Hematopoietic multipotent progenitor cell (in vitro differentiated cells): ENCODE measurements at regions not wholly inside any gene's neighbourhood (a gene's known extent, or its start where the extent isn't known, plus 50 kb on each side); places are given as distances from the start of the nearest gene placed in this dataset.
"Not testable (repeated sequence)": the region's sequence is repeated elsewhere in the genome, so short reads cannot be mapped to it uniquely, and the experiment has no call there.

Experiments used
- DNase-seq, 3 donors: peaks; one replicate each; pipeline ENCODE4 v3.0.0-alpha.2; 2011 to 2015; ENCODE audit warnings: low read depth in 2 of 3, low spot score in 2 of 3

DNA sequence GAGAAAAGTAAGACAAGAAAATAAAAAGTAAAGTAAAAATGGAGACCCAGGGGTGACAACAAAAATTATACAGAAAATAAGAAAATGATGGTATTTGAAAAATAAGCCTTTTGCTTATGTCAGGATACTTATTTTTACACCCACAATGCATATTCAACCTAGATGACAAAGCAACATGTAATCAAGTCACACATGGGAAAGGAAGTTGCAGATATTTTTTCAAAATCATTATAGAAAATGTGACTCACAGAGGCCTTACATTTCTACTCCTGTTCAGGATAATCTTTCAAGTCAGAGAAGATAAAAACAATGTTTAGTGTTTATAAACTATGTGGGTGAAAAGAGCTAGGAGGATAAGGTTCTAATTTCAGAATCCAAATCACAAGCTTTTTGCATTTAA, 275.3 kb upstream of the UBE2E3 start:
- DNase-seq: no peak

DNA sequence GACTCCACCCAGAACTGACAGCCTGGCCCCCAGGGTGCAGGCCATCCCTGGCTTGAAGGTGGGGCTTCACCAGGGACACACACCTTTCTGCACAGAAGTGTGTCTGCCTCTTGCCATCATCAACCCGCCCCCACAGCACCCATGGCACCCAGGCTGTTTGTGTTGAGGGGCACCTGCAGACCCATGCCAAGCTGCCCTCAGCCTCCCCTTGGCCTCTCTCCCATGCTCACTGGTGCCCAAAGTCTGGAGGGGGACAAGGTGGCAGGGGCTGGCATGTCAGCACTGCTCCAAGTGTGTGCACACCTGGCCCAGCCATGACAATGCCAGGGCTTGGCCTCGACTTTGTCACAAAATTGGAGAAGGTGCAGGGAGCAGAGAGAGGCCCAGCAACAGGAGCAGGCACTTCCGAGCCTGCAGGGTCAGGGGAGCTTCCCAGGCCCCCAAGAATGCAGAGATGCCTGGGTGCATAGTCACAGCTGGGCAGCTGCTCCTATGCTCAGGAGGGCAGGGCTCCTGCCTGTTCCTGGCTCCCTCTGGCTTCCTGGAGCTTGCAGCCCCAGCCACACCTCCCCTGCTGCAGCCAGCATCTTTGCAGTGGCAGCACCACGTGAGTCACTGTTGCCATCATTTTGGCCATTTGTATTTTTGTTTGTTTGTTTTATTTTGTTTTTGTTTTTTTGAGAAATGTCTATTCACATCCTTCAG, 280.6 kb upstream of the UBE2E3 start:
- DNase-seq: no peak

DNA sequence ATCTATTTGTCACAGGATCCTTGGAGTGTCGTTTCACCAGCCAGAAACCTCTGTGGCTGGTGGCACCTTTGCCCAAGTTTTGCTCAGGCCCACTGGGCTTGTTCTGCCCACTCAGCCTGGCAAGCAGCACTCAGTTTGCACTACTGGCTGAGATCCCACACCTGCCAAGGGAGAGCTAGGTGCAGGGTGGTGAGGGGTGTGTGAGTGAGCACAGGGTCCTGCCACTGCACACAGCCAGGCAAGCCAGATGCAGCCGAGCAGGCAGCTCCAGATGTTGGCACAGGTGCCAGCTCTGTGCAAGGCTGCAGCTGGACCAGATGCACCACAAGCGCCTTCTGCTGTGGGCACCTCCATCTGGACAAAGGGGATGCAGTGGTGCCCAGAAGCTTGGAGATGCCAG, 281.7 kb upstream of the UBE2E3 start:
- no peak for DNase-seq

DNA sequence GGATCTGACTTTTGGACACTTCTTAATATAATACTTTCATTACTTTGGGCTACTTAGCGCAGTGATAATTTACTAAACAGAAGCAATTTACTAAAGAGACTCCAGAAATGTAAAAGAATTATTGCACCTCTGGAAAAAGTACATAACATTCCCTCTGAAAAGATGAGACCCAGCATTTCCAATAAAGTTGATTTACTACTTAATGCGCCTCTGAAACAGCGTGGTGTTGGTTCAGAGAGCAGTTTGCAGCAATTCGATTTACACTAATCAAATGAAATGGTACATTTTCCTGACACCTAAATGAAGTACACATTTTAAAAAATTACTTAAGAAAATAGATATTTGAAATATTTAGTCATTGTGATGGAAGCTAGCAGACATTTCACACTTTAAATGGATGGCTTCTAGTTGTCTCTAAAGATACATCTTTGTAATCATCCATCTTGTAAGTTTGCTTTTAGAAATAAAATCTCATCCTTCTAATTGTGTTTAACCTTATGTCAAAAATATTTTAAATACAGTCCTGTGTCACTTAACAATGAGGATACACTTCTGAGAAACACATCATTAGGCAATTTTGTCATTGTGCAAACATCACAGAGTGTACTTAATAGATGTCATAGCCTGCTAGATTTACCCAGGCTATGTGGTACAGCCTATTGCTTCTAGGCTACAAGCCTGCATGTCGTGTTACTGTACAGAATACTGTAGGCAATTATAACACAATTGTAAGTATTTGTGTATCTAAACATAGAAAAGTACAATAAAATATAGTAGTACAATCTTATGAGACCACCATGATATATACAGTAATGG, 284.6 kb upstream of the UBE2E3 start:
- DNase-seq: no peak

DNA sequence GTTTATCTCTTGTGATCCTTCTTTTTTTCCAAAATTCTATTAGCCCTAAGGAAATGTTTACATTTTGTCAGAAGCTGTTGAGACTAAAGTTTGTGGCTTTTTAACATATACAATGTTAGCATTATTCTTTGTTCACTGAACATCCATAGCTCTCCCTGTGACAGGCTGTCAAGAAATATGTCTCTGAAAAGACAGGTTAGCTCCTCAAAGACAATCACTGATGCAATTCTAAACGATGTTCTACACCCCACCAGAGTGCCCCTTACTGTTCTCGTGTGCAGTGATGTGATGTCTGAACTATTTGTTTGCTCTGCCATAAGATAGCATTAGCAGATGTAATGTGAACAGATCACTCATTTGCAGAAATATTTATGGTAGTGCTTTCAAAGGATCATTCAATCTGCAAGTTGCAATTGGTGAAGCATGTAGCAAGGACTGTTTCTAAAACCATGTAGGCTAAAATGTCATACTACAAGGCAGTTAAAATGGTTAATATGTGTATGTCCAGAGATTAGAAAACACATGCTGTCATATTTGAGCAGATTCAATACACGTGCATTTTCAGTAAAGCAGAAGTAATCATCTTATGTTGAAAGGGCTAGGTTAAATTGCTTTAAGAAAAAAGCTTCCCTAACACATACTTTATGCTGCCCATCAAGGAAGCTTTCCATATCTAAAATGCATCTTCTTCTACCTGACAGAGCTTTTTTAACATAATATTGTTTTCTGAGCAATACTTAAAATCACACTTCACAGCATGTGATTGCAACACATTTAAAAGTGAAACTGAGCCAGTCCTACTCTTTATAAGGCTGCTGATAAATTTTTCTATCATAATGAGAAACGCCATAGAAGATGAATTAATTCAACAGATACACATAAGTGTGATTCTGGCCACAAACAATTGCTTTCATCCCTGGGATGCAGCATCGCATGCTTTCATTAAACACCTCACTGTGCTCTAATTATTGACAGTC, 285.7 kb upstream of the UBE2E3 start:
- no peak for DNase-seq

DNA sequence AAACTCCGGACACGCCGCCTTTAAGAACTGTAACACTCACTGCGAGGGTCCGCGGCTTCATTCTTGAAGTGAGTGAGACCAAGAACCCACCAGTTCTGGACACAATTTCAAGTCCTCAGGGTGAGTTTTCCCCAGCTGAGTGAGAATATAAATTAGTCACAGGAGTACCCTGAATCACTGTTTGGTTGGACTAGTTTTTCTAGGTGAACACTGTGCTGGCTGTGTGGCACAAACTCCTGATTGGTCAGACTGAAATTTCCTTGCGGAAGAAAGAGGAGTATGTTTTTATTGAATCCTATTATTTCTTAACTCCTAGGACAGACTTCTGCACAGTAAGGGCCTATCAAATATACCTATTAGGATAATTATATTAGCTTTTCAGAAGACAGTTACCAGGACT, 288.1 kb upstream of the UBE2E3 start:
- no peak for DNase-seq

DNA sequence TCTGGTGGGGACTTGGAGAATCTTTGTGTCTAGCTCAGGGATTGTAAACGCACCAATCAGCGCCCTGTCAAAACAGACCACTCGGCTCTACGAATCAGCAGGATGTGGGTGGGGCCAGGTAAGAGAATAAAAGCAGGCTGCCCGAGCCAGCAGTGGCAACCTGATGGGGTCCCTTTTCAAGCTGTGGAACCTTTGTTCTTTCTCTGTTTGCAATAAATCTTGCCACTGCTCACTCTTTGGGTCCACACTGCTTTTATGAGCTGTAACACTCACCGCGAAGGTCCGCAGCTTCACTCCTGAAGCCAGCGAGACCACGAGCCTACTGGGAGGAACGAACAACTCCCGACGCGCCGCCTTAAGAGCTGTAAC, 288.6 kb upstream of the UBE2E3 start:
- DNase-seq: not testable (repeated sequence)

DNA sequence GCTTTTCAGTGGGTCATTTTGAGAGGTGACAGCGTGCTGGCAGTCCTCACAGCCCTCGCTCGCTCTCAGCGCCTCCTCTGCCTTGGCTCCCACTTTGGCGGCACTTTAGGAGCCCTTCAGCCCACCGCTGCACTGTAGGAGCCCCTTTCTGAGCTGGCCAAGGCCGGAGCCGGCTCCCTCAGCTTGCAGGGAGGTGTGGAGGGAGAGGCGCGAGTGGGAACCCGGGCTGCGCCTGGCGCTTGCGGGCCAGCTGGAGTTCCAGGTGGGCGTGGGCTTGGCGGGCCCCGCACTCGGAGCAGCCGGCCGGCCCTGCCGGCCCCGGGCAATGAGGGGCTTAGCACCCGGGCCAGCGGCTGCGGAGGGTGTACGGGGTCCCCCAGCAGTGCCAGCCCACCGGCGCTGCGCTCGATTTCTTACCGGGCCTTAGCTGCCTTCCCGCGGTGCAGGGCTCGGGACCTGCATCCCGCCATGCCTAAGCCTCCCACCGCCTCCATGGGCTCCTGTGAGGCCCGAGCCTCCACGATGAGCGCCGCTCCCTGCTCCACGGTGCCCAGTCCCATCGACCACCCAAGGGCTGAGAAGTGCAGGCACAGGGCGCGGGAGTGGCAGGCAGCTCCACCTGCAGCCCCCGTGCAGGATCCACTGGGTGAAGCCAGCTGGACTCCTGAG, 289.1 kb upstream of the UBE2E3 start:
- DNase-seq: not testable (repeated sequence)

DNA sequence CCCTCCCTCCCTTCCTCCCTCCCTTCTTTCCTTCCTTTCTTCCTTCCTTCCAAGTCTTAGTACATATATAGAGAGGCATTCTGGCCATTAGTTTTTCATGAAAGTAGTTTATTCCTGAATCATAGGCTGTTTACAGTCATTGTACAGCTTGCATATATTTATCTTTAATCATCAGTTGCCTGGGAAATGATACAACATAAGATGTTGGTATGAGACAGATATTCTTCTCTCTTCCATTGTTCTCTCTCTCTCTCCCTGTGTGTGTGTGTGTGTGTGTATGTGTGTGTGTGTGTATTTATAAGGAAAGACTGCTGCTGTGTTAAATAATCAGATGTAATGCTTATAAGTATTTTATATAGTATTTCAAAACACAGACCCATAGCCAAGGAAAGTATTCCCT, 289.8 kb upstream of the UBE2E3 start:
- DNase-seq: no peak

DNA sequence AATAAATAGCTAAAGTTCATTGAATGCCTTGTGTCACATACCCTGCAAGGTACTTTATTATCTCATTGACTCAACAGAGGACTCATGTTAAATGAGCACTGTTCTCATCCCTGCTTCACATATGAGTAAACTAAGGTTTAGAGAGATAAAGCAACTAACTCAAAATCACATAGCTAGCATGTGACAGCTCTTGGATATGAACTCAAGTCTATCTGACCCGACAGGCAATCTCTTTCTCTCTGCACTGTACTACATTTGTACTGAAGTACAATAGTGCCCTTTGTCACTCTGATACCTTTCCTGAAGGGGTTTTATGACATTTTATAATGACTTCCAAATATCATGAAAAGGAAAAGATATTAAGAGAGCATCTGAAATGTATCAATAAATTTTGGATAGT, 297.5 kb upstream of the UBE2E3 start:
- DNase-seq: no peak

DNA sequence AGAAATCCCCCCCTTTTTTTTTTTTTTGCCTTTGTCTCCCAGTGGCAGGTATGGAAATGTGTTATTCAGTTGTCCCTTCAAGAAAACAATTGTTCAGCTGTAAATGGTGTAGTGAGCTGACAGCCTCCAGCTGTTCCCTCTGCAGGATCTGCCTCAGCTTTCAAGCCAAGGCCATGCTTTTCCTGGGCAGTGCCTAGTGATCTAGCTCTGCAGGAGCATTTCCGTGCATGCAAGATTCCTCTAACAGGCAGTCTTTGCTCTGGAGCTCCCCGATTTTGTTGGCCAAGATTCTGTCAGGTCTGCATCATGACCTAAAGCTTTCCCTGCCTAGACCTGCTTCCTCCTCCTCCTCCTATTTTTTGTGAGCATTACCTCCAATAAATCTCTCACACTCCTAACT, 300.7 kb upstream of the UBE2E3 start:
- DNase-seq: no peak

DNA sequence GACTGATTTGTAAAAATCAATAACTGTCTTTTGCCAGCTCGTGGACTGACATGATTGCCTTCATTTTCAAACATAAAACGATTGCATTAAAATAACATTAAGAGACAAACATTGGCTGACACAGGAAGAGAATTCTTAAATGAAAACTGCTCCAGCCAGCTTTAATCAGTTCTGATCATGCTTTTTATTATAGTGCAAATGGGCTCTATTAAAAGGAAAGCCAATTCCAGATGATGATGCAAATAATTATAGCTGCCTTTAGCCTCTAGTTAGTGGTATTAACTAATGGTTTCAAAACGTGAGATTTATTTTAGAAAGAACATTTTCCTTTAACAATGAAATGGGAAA, 301.8 kb upstream of the UBE2E3 start:
- DNase-seq: no peak

DNA sequence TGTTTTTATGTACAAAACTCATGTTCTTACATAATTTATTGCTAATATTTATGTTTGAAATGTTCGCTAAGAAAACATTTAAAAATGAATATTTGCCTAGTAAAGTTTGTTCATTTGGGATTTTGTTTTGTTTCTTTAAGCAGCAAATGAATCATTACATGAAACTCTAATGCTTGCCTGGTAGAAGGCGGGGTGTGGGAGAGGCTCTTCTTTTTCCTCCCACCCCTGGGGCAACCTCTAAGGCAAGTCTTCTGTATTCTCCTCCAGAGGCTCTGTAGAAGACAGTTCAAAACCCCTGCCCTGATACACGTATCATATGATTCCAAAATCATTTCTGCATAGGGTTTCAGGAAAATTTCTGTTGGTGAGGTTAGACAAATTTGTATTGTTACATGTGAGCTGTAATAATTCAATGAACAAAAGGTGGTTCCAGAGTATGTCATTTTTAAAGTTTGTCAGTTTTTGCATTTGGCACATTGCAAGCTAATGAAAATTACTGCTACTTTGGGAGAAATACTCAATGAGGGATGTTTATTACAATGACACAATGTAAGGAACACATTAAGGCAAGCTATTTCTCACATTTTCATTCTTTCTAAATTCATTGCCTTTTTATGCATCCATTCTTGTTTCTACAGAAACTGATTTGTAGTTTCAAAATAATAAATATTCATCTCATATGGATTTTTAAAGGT, 302.3 kb upstream of the UBE2E3 start:
- DNase-seq: no peak

DNA sequence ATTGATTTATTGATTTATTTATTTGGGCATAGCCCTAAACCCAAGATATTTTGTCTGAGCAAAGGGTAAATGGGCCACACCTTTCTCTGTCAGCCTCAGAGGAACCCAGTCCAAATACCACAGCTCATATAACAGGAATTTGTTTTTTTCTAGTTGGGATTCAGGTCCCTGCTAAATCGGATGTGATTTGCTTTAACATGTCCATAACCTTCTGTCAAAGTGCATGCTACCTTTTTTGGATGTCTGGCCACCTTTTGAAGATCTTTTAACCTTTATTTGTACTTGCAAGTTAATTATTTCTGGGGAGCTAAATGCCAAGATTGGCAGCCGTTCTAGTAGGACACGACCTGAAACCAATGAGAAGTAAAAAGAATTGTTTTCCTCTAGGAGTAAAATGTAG, 303.2 kb upstream of the UBE2E3 start:
- DNase-seq: no peak

DNA sequence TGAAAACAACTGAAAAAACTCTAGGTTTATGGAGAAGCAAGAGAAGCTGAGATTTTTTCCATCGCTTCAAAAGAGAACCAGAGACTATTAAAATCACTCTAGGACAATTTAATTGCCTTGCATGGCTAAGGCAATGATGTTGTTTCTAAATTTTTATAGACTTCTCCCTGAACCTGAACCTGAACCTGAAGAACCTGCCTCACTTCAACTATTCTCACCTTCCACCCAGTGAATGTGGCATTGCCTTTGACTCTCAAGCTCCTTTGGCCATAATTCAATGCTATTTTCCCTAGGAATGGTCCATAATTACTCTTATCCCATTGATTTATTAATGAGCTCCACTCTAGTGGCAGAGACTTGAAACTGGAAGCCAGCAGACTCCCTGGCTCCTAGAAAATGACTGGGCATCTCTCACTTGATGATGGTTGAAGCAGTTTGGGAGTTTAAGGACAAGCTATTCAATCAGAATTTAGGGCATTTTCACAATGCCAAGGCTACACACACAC, 303.8 kb upstream of the UBE2E3 start:
- DNase-seq: no peak

DNA sequence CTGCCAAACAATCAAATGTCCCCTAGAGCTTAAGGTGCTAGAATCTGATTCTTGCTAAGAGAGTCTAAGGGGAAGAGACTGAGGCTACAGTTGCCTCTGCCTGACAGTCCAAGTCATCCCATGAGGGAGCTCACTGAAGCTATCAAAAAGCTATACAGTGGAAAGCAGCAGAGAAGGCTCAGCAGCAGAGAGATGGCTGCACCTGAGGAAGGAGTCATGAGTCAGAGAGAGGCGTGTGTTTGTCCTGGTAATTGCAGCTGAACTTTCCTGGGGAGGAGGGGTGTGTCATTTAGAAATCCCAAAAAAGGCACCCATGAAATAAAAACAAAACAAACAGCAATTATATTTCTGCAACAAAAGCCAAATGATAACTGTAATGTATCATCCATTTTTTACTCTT, 305.2 kb upstream of the UBE2E3 start:
- DNase-seq: no peak

DNA sequence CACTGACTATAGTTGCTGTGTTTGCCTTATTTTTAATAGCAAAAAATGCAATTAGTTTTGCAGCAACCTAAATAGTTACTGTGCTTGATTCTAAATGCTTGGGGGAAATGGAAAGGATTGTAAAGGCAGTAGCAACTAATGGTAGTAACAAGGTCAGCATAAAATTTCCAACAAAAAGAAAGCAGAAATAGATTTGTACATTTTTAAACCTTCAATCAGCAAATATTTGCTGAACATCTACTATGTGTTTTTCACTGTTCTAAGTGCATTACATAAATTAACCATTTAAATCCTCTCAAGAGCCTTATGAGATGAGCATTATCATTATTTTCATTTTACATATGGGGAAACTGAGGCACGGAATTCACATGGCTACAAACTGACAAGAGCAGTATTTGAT, 308.0 kb upstream of the UBE2E3 start:
- no peak for DNase-seq

DNA sequence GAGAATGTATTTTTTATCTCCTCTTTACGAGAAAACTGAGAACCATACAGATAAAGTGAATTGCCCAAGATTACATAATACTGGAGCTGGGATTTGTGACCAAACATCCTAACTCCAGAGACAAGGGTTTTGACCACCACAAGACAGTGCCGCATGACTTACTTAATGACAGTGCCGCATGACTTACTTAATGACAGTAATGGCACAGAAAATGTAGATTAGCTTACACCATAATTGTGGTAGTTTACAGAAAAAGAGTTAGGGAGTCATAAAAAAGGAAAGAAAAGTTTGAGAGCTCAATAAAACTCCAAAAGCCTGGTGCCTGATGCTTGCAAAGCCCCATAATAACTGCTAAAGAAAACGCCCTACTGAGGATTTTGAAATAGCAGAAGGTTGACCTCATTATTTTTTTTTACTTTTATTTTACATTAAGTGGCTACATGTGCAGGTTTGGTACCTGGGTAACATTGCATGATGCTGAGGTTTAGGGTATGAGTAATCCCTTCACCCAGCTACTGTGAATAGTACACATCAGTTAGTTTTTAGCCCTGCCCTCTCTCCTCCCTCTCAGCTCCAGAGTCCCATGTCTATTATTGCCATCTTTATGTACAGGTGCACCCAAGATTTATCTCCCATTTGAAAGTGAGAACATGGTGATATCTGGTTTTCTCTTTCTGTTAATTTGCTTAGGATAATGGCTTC, 310.0 kb upstream of the UBE2E3 start:
- DNase-seq: no peak

DNA sequence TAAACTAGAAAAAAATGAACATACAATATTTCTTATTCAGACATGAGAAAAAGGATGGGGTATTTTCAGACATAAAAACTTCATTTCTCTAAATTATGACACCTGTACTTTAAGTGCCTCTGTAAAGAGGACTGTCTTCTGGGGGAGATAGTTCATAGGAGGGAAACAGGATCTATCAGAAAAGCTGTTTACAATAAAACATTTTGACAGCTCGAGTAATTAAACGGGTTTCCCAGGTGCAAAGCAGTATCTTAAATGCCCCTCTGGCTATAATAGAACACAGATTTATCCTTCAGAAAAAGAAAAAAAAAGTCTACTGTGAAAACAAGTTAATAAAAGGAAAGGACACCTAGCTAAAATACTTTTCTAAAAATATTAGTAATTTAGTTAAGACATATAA, 311.4 kb upstream of the UBE2E3 start:
- no peak for DNase-seq
